ENCODE measurements at regions not wholly inside any gene's neighbourhood (a gene's known extent, or its start where the extent isn't known, plus 50 kb on each side); places are given as distances from the start of the nearest gene placed in this dataset.

GRCh38 chr3:42012935-42013690 is 51.2 kb upstream of the ULK4 start:
- POLR2A ChIA-PET (ENCODE audit: unreplicated experiment), result no interaction called here

GRCh38 chr3:42012383-42012934 is 50.6 kb upstream of the ULK4 start:
- Histone ChIP-seq H3F3A (ENCODE audit: low read length, unreplicated experiment) (no peaks in the 10 kb centered on the region), H3K27me3 (ENCODE audit: low read length) (no peaks in the 10 kb centered on the region), H3K4me1 (ENCODE audit: insufficient read depth, low read length) (peaks cover 15% of the 10 kb centered on the region), H2AFZ (ENCODE audit: low read length) (peak overlapping the region; percentile 100), H3K36me3 (ENCODE audit: low read depth, low read length) (no peaks in the 10 kb centered on the region), H3K9me3 (ENCODE audit: low read length) (no peaks in the 10 kb centered on the region), H3K4me3 (ENCODE audit: low read length) (peak overlapping the region; percentile 77; the same call in 1 of the 2 replicates), H3K9ac (ENCODE audit: low read length) (no peak overlapping the region), H3K79me2 (ENCODE audit: low read length) (peaks cover 36% of the 10 kb centered on the region), H3K4me2 (ENCODE audit: low read length) (peak overlapping the region; percentile 98), H3K9me2 (replicated peaks; ENCODE audit: low read length) (no peaks in the 10 kb centered on the region), H4K20me1 (ENCODE audit: low read length) (peaks cover 9% of the 10 kb centered on the region; the same call in 1 of the 2 replicates), H3K27ac (ENCODE audit: low read length) (no peak overlapping the region)
- ChIA-PET CTCF (no interaction called here), POLR2A (ENCODE audit: unreplicated experiment) (no interaction called here)
- no peak; the same call in 1 of the 2 replicates for ATAC-seq
- no TSS peak for BruUV-seq (replicated peaks)
- TF ChIP-seq EZH2 (IDR thresholded peaks at IDR 0.05; ENCODE audit: low read length, unreplicated experiment) (no peak), CTCF (conservative IDR thresholded peaks at IDR 0.05; ENCODE audit: low read depth, low read length) (no peak), EZH2phosphoT487 (IDR thresholded peaks at IDR 0.05; ENCODE audit: borderline replicate concordance, low read length) (no peak)
- DNase-seq, result no peak
- intact Hi-C loops (cut with micrococcal nuclease), result loop anchor here (2.0 to 5.0 kb wide), 2 partner anchors 50 to 85 kb away; partner anchors contain the start of gene ULK4

More at GRCh38 chr3:42012935-42013690, 51.2 kb upstream of the ULK4 start:
- Histone ChIP-seq H3K36me3 (ENCODE audit: low read depth, low read length) (no peaks in the 10 kb centered on the region), H3K79me2 (ENCODE audit: low read length) (peaks cover 43% of the 10 kb centered on the region), H3K9ac (ENCODE audit: low read length) (peak overlapping the region; percentile 53), H3K27ac (ENCODE audit: low read length) (no peak overlapping the region), H3K4me3 (ENCODE audit: low read length) (peak overlapping the region; percentile 77), H3K4me1 (ENCODE audit: insufficient read depth, low read length) (peaks cover 15% of the 10 kb centered on the region), H3F3A (ENCODE audit: low read length, unreplicated experiment) (no peaks in the 10 kb centered on the region), H3K27me3 (ENCODE audit: low read length) (no peaks in the 10 kb centered on the region), H2AFZ (ENCODE audit: low read length) (peak overlapping the region; percentile 100), H4K20me1 (ENCODE audit: low read length) (peaks cover 9% of the 10 kb centered on the region; the same call in 1 of the 2 replicates), H3K9me3 (ENCODE audit: low read length) (no peaks in the 10 kb centered on the region), H3K9me2 (replicated peaks; ENCODE audit: low read length) (no peaks in the 10 kb centered on the region), H3K4me2 (ENCODE audit: low read length) (peak overlapping the region; percentile 98)
- TSS peak; percentile 70 for BruUV-seq (replicated peaks)
- ATAC-seq (peak; percentile 83), DNase-seq (peak; percentile 55)
- TF ChIP-seq EZH2phosphoT487 (IDR thresholded peaks at IDR 0.05; ENCODE audit: borderline replicate concordance, low read length), result no peak
- no peak for TF ChIP-seq EZH2 (IDR thresholded peaks at IDR 0.05; ENCODE audit: low read length, unreplicated experiment)
- TF ChIP-seq CTCF (conservative IDR thresholded peaks at IDR 0.05; ENCODE audit: low read depth, low read length), result no peak
- CTCF ChIA-PET, result no interaction called here
- intact Hi-C loops (cut with micrococcal nuclease), result loop anchor here (1.0 to 5.0 kb wide), 3 partner anchors 48 to 84 kb away; partner anchors contain the start of gene ULK4

Measured in PC-3 (cell line).